Prostate gland (tissue), 2 donors: ENCODE measurements at regions not wholly inside any gene's neighbourhood (a gene's known extent, or its start where the extent isn't known, plus 50 kb on each side); places are given as distances from the start of the nearest gene placed in this dataset.

Experiments used
- DNase-seq: peaks from one replicate; pipeline ENCODE4 v3.0.0-alpha.2; 2019; ENCODE audit warnings: low spot score
- H3K27ac ChIP-seq, 2 donors: fragments of 200-600 bp; sonication (generic); 2 replicates each; pipeline ENCODE4 v1.5.1; 2017 to 2019
- H3K27me3 ChIP-seq: fragments of 200-600 bp; sonication (generic); replicated peaks from 2 replicates; pipeline ENCODE4 v1.5.1; 2019; ENCODE audit not compliant: insufficient read depth
- H3K36me3 ChIP-seq, 2 donors: fragments of 200-600 bp; sonication (generic); 1 replicate in 1 of 2; 2 replicates in 1 of 2; pipeline versions ENCODE4 v1.5.1 to v1.8.1; 2017 to 2019
- H3K4me1 ChIP-seq: fragments of 200-600 bp; sonication (generic); replicated peaks from 2 replicates; pipeline ENCODE4 v1.5.1; 2019
- H3K4me3 ChIP-seq, 2 donors: fragments of 200-600 bp; sonication (generic); 2 replicates each; pipeline ENCODE4 v1.5.1; 2017 to 2019
- H3K9me3 ChIP-seq: fragments of 200-600 bp; sonication (generic); 2 replicates; pipeline ENCODE4 v1.5.1; 2017
- CTCF ChIP-seq, 4 experiments: fragments of 200-600 bp in 2 of 4; fragments of 450-650 bp in 2 of 4; sonication (generic) in 2 of 4; IDR thresholded peaks; 1 replicate in 3 of 4; 2 replicates in 1 of 4; pipeline ENCODE4 v1.5.1; 2016 to 2019; ENCODE audit warnings: antibody characterized with exemption in 4 of 4, mild to moderate bottlenecking in 2 of 4, moderate library complexity in 2 of 4
- POLR2A ChIP-seq: fragments of 450-650 bp; IDR thresholded peaks from one replicate; pipeline ENCODE4 v1.6.1; 2016; ENCODE audit warnings: antibody characterized with exemption, mild to moderate bottlenecking
- POLR2AphosphoS5 ChIP-seq: sonication (generic); formaldehyde crosslinking; IDR thresholded peaks from one replicate; pipeline ENCODE4 v1.6.1; 2017; ENCODE audit warnings: antibody characterized with exemption
- WGBS: methylation state at CpG from one replicate; pipeline ENCODE4 v1.1.5; 2018; 5-methylcytosine and 5-hydroxymethylcytosine counted together
- intact Hi-C: fragments of 100-400 bp; cut with DNase I; formaldehyde crosslinking; loops from one replicate; pipeline ENCODE4 v1.14.2; 2022

- H3K27me3 ChIP-seq, result no peaks in the 10 kb centered on the region
- WGBS, result 84% methylated on average over 4 of the region's 4 CpGs
- no peaks in the 10 kb centered on the region for H3K36me3 ChIP-seq
- intact Hi-C loops, result no loop called here
- DNase-seq, result no peak
- H3K4me3 ChIP-seq, result no peak overlapping the region
- no peaks in the 10 kb centered on the region for H3K9me3 ChIP-seq
- no peak overlapping the region for H3K27ac ChIP-seq
- TF ChIP-seq CTCF (IDR thresholded peaks at IDR 0.05) (no peak), POLR2A (no peak), POLR2AphosphoS5 (no peak)
- H3K4me1 ChIP-seq, result no peaks in the 10 kb centered on the region
These were observed 759.7 kb upstream of the RGS18 start for GRCh38 chr1:191398551-191398950.

- 64% methylated on average over 3 of the region's 3 CpGs for WGBS
- TF ChIP-seq POLR2A, result no peak
- no peak for TF ChIP-seq CTCF (IDR thresholded peaks at IDR 0.05)
- no peak for TF ChIP-seq POLR2AphosphoS5
- Histone ChIP-seq H3K36me3 (no peaks in the 10 kb centered on the region), H3K27me3 (no peaks in the 10 kb centered on the region), H3K27ac (no peak overlapping the region), H3K9me3 (no peaks in the 10 kb centered on the region), H3K4me3 (no peak overlapping the region), H3K4me1 (no peaks in the 10 kb centered on the region)
- intact Hi-C loops, result no loop called here
- DNase-seq, result no peak
These were observed 752.8 kb upstream of the RGS18 start for GRCh38 chr1:191405417-191405816.

- intact Hi-C loops, result no loop called here
- WGBS, result 72% methylated on average over 2 of the region's 2 CpGs
- Histone ChIP-seq H3K4me3 (no peak overlapping the region), H3K27ac (no peak overlapping the region), H3K4me1 (no peaks in the 10 kb centered on the region), H3K9me3 (no peaks in the 10 kb centered on the region), H3K36me3 (no peaks in the 10 kb centered on the region), H3K27me3 (no peaks in the 10 kb centered on the region)
- no peak for TF ChIP-seq CTCF (IDR thresholded peaks at IDR 0.05)
- TF ChIP-seq POLR2A, result no peak
- TF ChIP-seq POLR2AphosphoS5, result no peak
- DNase-seq, result no peak
These were observed 743.2 kb upstream of the RGS18 start for GRCh38 chr1:191414981-191415640.

- Histone ChIP-seq H3K9me3 (no peaks in the 10 kb centered on the region), H3K4me1 (no peaks in the 10 kb centered on the region), H3K27ac (no peak overlapping the region), H3K36me3 (no peaks in the 10 kb centered on the region), H3K4me3 (no peak overlapping the region), H3K27me3 (no peaks in the 10 kb centered on the region)
- TF ChIP-seq POLR2A, result no peak
- TF ChIP-seq POLR2AphosphoS5, result no peak
- TF ChIP-seq CTCF (IDR thresholded peaks at IDR 0.05), result no peak
- WGBS, result 72% methylated on average over 1 of the region's 1 CpG
- no peak for DNase-seq
- intact Hi-C loops, result no loop called here
These were observed 738.4 kb upstream of the RGS18 start for GRCh38 chr1:191419842-191420241.

- no peaks in the 10 kb centered on the region for H3K4me1 ChIP-seq
- TF ChIP-seq POLR2A, result no peak
- no peak for TF ChIP-seq CTCF (IDR thresholded peaks at IDR 0.05)
- TF ChIP-seq POLR2AphosphoS5, result no peak
- H3K36me3 ChIP-seq, result no peaks in the 10 kb centered on the region
- intact Hi-C loops, result no loop called here
- H3K27me3 ChIP-seq, result no peaks in the 10 kb centered on the region
- no peak overlapping the region for H3K27ac ChIP-seq
- 29% methylated on average over 3 of the region's 3 CpGs for WGBS
- no peaks in the 10 kb centered on the region for H3K9me3 ChIP-seq
- no peak for DNase-seq
- no peak overlapping the region for H3K4me3 ChIP-seq
These were observed 730.7 kb upstream of the RGS18 start for GRCh38 chr1:191427593-191427992.
